GM23338 (cell line): ENCODE measurements at regions not wholly inside any gene's neighbourhood (a gene's known extent, or its start where the extent isn't known, plus 50 kb on each side); places are given as distances from the start of the nearest gene placed in this dataset.

ENCODE experiments used
- ATAC-seq: fragments of 200-7000 bp; cut with Tn5 transposase; 3 replicates; pipeline ENCODE4 v1.9.1; 2020
- DNase-seq: peaks from one replicate; pipeline ENCODE4 v3.0.0-alpha.2; 2015; ENCODE audit warnings: low spot score
- H2AFZ ChIP-seq: fragments of 200-600 bp; sonication (generic); 2 replicates; pipeline ENCODE4 v1.8.0; 2016; ENCODE audit warnings: antibody characterized with exemption, mild to moderate bottlenecking, moderate library complexity
- H3F3A ChIP-seq: fragments of 200-600 bp; sonication (generic); replicated peaks from 2 replicates; pipeline ENCODE4 v1.8.0; 2017; ENCODE audit warnings: antibody characterized with exemption, mixed run types, low read depth
- H3K27ac ChIP-seq: fragments of 200-600 bp; sonication (generic); 2 replicates; pipeline ENCODE4 v1.6.1; 2016; ENCODE audit warnings: low read depth
- H3K27me3 ChIP-seq: fragments of 200-600 bp; sonication (generic); 2 replicates; pipeline ENCODE4 v1.8.0; 2016; ENCODE audit warnings: mild to moderate bottlenecking, mixed run types, moderate library complexity; ENCODE audit not compliant: insufficient read depth
- H3K36me3 ChIP-seq: fragments of 200-600 bp; sonication (generic); 2 replicates; pipeline ENCODE4 v1.8.0; 2016; ENCODE audit warnings: mild to moderate bottlenecking; ENCODE audit not compliant: insufficient read depth
- H3K4me1 ChIP-seq: fragments of 200-600 bp; sonication (generic); 2 replicates; pipeline ENCODE4 v1.8.0; 2016; ENCODE audit warnings: mild to moderate bottlenecking, moderate library complexity; ENCODE audit not compliant: insufficient read depth
- H3K4me2 ChIP-seq: fragments of 200-600 bp; sonication (generic); 2 replicates; pipeline ENCODE4 v1.7.1; 2017; ENCODE audit warnings: mixed run types
- H3K4me3 ChIP-seq: fragments of 200-600 bp; sonication (generic); 2 replicates; pipeline ENCODE4 v1.6.1; 2016; ENCODE audit warnings: mixed run types
- H3K79me2 ChIP-seq: fragments of 200-600 bp; sonication (generic); replicated peaks from 2 replicates; pipeline ENCODE4 v1.8.0; 2017; ENCODE audit warnings: mild to moderate bottlenecking; ENCODE audit not compliant: insufficient read depth
- H3K9me2 ChIP-seq: fragments of 200-600 bp; sonication (generic); 2 replicates; pipeline ENCODE4 v1.8.0; 2017; ENCODE audit not compliant: insufficient read depth
- H4K20me1 ChIP-seq: fragments of 200-600 bp; sonication (generic); replicated peaks from 2 replicates; pipeline ENCODE4 v1.8.0; 2017; ENCODE audit warnings: mild to moderate bottlenecking; ENCODE audit not compliant: insufficient read depth
- H3K27ac Mint-ChIP-seq: 2 replicates; pipeline ENCODE4 v1.8.0; 2020; ENCODE audit warnings: inconsistent platforms, mild to moderate bottlenecking, moderate library complexity, mixed read lengths
- H3K27me3 Mint-ChIP-seq: 3 replicates; pipeline ENCODE4 v1.8.0; 2022; ENCODE audit warnings: low read depth, mild to moderate bottlenecking, moderate library complexity, mixed read lengths, inconsistent platforms; ENCODE audit not compliant: insufficient read depth, poor library complexity
- H3K36me3 Mint-ChIP-seq: 3 replicates; pipeline ENCODE4 v1.8.0; 2021; ENCODE audit warnings: low read depth, mild to moderate bottlenecking, inconsistent platforms, moderate library complexity, mixed read lengths
- H3K4me1 Mint-ChIP-seq: 3 replicates; pipeline ENCODE4 v1.8.0; 2020; ENCODE audit warnings: mild to moderate bottlenecking, inconsistent platforms, mixed read lengths
- H3K4me3 Mint-ChIP-seq: 3 replicates; pipeline ENCODE4 v1.8.0; 2021; ENCODE audit warnings: moderate library complexity, mild to moderate bottlenecking, inconsistent platforms, mixed read lengths
- H3K9me3 Mint-ChIP-seq: 3 replicates; pipeline ENCODE4 v1.8.0; 2020; ENCODE audit warnings: moderate library complexity, mild to moderate bottlenecking, inconsistent platforms, mixed read lengths
- CREB1 ChIP-seq: fragments of 250-450 bp; sonication (Bioruptor Pico); IDR thresholded peaks from 2 replicates; pipeline ENCODE4 v1.5.0; 2020; ENCODE audit warnings: low read depth, mild to moderate bottlenecking, moderate library complexity
- EZH2 ChIP-seq: fragments of 200-600 bp; sonication (generic); IDR thresholded peaks from one replicate; pipeline ENCODE4 v1.8.0; 2017; ENCODE audit warnings: antibody characterized with exemption, mild to moderate bottlenecking, low read depth; ENCODE audit not compliant: unreplicated experiment
- EZH2phosphoT487 ChIP-seq: fragments of 200-600 bp; sonication (generic); IDR thresholded peaks from one replicate; pipeline ENCODE4 v1.8.1; 2018; ENCODE audit warnings: antibody characterized with exemption; ENCODE audit not compliant: unreplicated experiment
- JUNB ChIP-seq: IDR thresholded peaks from one replicate; pipeline ENCODE4 v1.6.1; 2016; ENCODE audit warnings: antibody characterized with exemption; ENCODE audit not compliant: unreplicated experiment
- NANOG ChIP-seq: IDR thresholded peaks from 2 replicates; pipeline ENCODE4 v1.6.1; 2016; ENCODE audit warnings: antibody characterized with exemption, borderline replicate concordance
- POLR2AphosphoS5 ChIP-seq: IDR thresholded peaks from 2 replicates; pipeline ENCODE4 v1.6.1; 2016; ENCODE audit warnings: antibody characterized with exemption, low read depth
- STAT1 ChIP-seq: IDR thresholded peaks from one replicate; pipeline ENCODE4 v1.6.1; 2016; ENCODE audit warnings: antibody characterized with exemption; ENCODE audit not compliant: unreplicated experiment
- ZNF114 ChIP-seq: fragments of 250-450 bp; sonication (Bioruptor Pico); IDR thresholded peaks from 2 replicates; pipeline ENCODE4 v1.5.0; 2020; ENCODE audit warnings: mild to moderate bottlenecking, moderate library complexity
- ZNF331 ChIP-seq: fragments of 250-450 bp; sonication (Bioruptor Pico); IDR thresholded peaks from 2 replicates; pipeline ENCODE4 v1.5.0; 2020; ENCODE audit warnings: low read depth, mild to moderate bottlenecking, moderate library complexity
- TF ChIP-seq, protein P1 (sequence below), 2 experiments: fragments of 200-600 bp in 1 of 2; sonication (generic) in 1 of 2; conservative IDR thresholded peaks; 2 replicates each; pipeline versions ENCODE4 v1.5.1 to v1.6.1; 2016 to 2017; ENCODE audit warnings: antibody characterized with exemption in 2 of 2, low read depth in 2 of 2, mild to moderate bottlenecking in 2 of 2, moderate library complexity in 1 of 2
- TF ChIP-seq, protein P2 (sequence below): IDR thresholded peaks from 2 replicates; pipeline ENCODE4 v1.6.1; 2016; ENCODE audit warnings: antibody characterized with exemption
- TF ChIP-seq, protein P3 (sequence below): IDR thresholded peaks from one replicate; pipeline ENCODE4 v1.6.1; 2018; ENCODE audit warnings: antibody characterized with exemption; ENCODE audit not compliant: unreplicated experiment

DNA sequence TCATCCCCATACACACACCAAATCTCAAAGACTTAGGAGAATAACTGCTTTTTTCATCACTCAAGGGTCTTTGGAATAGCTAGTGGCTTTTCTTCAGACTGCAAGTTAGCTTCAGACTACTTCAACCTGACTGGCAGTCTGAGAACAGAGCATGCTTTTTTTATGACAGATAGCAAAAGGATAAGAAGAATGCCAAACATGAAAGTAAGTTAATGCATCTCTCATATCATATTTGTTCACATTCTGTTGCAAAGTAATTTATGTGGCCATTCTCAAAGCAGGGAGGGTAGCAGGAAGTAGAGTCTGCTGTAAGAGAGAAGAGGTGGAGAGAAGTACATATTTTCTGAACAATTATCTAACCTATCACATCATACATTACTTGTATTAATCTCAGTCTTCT, 544.4 kb downstream of the ZPLD1 start (continued):
- TF ChIP-seq, protein P1, sequence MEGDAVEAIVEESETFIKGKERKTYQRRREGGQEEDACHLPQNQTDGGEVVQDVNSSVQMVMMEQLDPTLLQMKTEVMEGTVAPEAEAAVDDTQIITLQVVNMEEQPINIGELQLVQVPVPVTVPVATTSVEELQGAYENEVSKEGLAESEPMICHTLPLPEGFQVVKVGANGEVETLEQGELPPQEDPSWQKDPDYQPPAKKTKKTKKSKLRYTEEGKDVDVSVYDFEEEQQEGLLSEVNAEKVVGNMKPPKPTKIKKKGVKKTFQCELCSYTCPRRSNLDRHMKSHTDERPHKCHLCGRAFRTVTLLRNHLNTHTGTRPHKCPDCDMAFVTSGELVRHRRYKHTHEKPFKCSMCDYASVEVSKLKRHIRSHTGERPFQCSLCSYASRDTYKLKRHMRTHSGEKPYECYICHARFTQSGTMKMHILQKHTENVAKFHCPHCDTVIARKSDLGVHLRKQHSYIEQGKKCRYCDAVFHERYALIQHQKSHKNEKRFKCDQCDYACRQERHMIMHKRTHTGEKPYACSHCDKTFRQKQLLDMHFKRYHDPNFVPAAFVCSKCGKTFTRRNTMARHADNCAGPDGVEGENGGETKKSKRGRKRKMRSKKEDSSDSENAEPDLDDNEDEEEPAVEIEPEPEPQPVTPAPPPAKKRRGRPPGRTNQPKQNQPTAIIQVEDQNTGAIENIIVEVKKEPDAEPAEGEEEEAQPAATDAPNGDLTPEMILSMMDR (conservative IDR thresholded peaks at IDR 0.05; ENCODE audit: low read depth in 2 of 2): no peak
- TF ChIP-seq CREB1 (no peak), EZH2phosphoT487 (no peak), STAT1 (no peak), POLR2AphosphoS5 (no peak), ZNF114 (CRISPR knock-in tag) (no peak), EZH2 (no peak), NANOG (no peak), JUNB (no peak)
- TF ChIP-seq, protein P2, sequence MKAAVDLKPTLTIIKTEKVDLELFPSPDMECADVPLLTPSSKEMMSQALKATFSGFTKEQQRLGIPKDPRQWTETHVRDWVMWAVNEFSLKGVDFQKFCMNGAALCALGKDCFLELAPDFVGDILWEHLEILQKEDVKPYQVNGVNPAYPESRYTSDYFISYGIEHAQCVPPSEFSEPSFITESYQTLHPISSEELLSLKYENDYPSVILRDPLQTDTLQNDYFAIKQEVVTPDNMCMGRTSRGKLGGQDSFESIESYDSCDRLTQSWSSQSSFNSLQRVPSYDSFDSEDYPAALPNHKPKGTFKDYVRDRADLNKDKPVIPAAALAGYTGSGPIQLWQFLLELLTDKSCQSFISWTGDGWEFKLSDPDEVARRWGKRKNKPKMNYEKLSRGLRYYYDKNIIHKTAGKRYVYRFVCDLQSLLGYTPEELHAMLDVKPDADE: no peak
- TF ChIP-seq, protein P3, sequence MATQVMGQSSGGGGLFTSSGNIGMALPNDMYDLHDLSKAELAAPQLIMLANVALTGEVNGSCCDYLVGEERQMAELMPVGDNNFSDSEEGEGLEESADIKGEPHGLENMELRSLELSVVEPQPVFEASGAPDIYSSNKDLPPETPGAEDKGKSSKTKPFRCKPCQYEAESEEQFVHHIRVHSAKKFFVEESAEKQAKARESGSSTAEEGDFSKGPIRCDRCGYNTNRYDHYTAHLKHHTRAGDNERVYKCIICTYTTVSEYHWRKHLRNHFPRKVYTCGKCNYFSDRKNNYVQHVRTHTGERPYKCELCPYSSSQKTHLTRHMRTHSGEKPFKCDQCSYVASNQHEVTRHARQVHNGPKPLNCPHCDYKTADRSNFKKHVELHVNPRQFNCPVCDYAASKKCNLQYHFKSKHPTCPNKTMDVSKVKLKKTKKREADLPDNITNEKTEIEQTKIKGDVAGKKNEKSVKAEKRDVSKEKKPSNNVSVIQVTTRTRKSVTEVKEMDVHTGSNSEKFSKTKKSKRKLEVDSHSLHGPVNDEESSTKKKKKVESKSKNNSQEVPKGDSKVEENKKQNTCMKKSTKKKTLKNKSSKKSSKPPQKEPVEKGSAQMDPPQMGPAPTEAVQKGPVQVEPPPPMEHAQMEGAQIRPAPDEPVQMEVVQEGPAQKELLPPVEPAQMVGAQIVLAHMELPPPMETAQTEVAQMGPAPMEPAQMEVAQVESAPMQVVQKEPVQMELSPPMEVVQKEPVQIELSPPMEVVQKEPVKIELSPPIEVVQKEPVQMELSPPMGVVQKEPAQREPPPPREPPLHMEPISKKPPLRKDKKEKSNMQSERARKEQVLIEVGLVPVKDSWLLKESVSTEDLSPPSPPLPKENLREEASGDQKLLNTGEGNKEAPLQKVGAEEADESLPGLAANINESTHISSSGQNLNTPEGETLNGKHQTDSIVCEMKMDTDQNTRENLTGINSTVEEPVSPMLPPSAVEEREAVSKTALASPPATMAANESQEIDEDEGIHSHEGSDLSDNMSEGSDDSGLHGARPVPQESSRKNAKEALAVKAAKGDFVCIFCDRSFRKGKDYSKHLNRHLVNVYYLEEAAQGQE: no peak

DNA sequence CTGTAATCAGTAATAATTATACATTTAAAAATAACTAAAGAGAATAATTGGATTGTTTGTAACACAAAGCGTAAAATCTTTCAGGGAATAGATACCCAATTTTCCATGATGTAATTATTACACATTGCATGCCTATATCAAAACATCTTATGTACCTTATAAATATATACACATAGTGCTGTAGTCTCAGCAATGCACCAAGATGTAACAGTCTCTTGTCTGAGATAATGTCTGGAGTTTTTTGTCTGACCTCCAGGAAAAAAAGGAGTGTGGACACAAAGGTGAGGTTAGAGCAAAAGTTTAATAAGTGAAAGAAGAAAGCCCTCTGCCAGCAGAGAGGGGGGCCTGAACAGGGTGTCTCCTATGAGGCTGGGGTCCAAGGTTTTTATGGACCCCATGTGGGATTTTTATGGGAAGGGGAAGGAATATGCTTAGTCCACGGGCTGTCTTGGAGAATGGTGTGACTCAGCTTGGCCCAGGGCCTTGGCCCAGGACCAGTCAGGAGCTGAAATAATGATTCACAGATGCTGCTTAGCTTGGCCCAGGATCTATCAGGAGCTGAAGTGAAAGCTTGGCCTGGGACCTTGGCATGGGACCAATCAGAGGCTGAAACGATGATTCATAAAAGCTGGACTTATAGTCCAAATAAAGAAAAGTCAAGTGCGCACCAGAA, 545.0 kb downstream of the ZPLD1 start:
- Histone ChIP-seq H3K4me1 (no peaks in the 10 kb centered on the region), H2AFZ (peak overlapping the region; percentile 64; the same call in 1 of the 2 replicates), H3K4me2 (no peak overlapping the region), H3F3A (no peaks in the 10 kb centered on the region), H3K79me2 (no peaks in the 10 kb centered on the region), H4K20me1 (no peaks in the 10 kb centered on the region), H3K27me3 (no peaks in the 10 kb centered on the region), H3K4me3 (no peak overlapping the region), H3K27ac (no peak overlapping the region), H3K9me2 (peaks cover 2% of the 10 kb centered on the region; the same call in 1 of the 2 replicates), H3K36me3 (no peaks in the 10 kb centered on the region)
- ATAC-seq: no peak
- Mint-ChIP-seq H3K9me3 (no peaks in the 10 kb centered on the region), H3K4me1 (no peaks in the 10 kb centered on the region), H3K27me3 (no peaks in the 10 kb centered on the region), H3K27ac (no peak overlapping the region), H3K36me3 (peaks cover 2% of the 10 kb centered on the region; the same call in 1 of the 3 replicates), H3K4me3 (no peak overlapping the region)
- TF ChIP-seq STAT1 (no peak), EZH2phosphoT487 (no peak), ZNF114 (CRISPR knock-in tag) (no peak), ZNF331 (CRISPR knock-in tag) (no peak)
- TF ChIP-seq, protein P2: no peak
- TF ChIP-seq, protein P1 (conservative IDR thresholded peaks at IDR 0.05; ENCODE audit: low read depth in 2 of 2): no peak
- DNase-seq: no peak
